Liver (tissue), 3 donors: ENCODE measurements at regions not wholly inside any gene's neighbourhood (a gene's known extent, or its start where the extent isn't known, plus 50 kb on each side); places are given as distances from the start of the nearest gene placed in this dataset.

ENCODE experiments used
- CTCF ChIP-seq: fragments of 150-350 bp; IDR thresholded peaks from 2 replicates; pipeline ENCODE4 v1.5.1; 2017; ENCODE audit warnings: improper control_type of control experiment, low read depth, low read length; ENCODE audit not compliant: missing input control
- EGR1 ChIP-seq, 2 donors: IDR thresholded peaks; 2 replicates each; pipeline ENCODE4 v1.6.1; 2016 to 2018; ENCODE audit warnings: antibody characterized with exemption in 2 of 2, low read depth in 2 of 2
- GABPA ChIP-seq, 2 donors: IDR thresholded peaks in 1 of 2; conservative IDR thresholded peaks in 1 of 2; 2 replicates each; pipeline ENCODE4 v1.6.1; 2016; ENCODE audit warnings: antibody characterized with exemption in 2 of 2, mild to moderate bottlenecking in 1 of 2, moderate library complexity in 1 of 2
- JUND ChIP-seq, 2 donors: IDR thresholded peaks; 2 replicates each; pipeline ENCODE4 v1.6.1; 2016; ENCODE audit warnings: antibody characterized with exemption in 2 of 2
- RAD21 ChIP-seq, 2 donors: IDR thresholded peaks; 2 replicates each; pipeline ENCODE4 v1.6.1; 2016; ENCODE audit warnings: antibody characterized with exemption in 2 of 2, mild to moderate bottlenecking in 2 of 2
- REST ChIP-seq: IDR thresholded peaks from 2 replicates; pipeline ENCODE4 v1.6.1; 2016; ENCODE audit warnings: antibody characterized with exemption, mild to moderate bottlenecking
- SP1 ChIP-seq: IDR thresholded peaks from 2 replicates; pipeline ENCODE4 v1.6.1; 2018; ENCODE audit warnings: antibody characterized with exemption, mild to moderate bottlenecking
- TAF1 ChIP-seq: conservative IDR thresholded peaks from 2 replicates; pipeline ENCODE4 v1.6.1; 2016; ENCODE audit warnings: antibody characterized with exemption, mild to moderate bottlenecking
- YY1 ChIP-seq: IDR thresholded peaks from 2 replicates; pipeline ENCODE4 v1.6.1; 2016; ENCODE audit warnings: antibody characterized with exemption, mild to moderate bottlenecking
- TF ChIP-seq, protein P1 (sequence below): IDR thresholded peaks from 2 replicates; pipeline ENCODE4 v1.6.1; 2016; ENCODE audit warnings: antibody characterized with exemption
- TF ChIP-seq, protein P2 (sequence below): IDR thresholded peaks from 2 replicates; pipeline ENCODE4 v1.6.1; 2016; ENCODE audit warnings: antibody characterized with exemption
- donor health status: healthy.
- donor health status: healthy.

GRCh38 chr2:234873828-234874173 lies 78.0 kb upstream of the SH3BP4 start:
- TF ChIP-seq CTCF (no peak), REST (no peak), EGR1 (IDR thresholded peaks at IDR 0.05; ENCODE audit: low read depth in 2 of 2) (no peak), RAD21 (IDR thresholded peaks at IDR 0.05) (no peak), GABPA (IDR thresholded peaks at IDR 0.05 in 1 of 2, conservative IDR thresholded peaks at IDR 0.05 in 1 of 2) (no peak), TAF1 (no peak), JUND (IDR thresholded peaks at IDR 0.05) (peak in 1 of 2 donors; percentile 29), YY1 (no peak), SP1 (peak; percentile 24)
- TF ChIP-seq, protein P1, sequence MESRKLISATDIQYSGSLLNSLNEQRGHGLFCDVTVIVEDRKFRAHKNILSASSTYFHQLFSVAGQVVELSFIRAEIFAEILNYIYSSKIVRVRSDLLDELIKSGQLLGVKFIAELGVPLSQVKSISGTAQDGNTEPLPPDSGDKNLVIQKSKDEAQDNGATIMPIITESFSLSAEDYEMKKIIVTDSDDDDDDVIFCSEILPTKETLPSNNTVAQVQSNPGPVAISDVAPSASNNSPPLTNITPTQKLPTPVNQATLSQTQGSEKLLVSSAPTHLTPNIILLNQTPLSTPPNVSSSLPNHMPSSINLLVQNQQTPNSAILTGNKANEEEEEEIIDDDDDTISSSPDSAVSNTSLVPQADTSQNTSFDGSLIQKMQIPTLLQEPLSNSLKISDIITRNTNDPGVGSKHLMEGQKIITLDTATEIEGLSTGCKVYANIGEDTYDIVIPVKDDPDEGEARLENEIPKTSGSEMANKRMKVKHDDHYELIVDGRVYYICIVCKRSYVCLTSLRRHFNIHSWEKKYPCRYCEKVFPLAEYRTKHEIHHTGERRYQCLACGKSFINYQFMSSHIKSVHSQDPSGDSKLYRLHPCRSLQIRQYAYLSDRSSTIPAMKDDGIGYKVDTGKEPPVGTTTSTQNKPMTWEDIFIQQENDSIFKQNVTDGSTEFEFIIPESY: no peak
- TF ChIP-seq, protein P2, sequence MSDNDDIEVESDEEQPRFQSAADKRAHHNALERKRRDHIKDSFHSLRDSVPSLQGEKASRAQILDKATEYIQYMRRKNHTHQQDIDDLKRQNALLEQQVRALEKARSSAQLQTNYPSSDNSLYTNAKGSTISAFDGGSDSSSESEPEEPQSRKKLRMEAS: no peak
